ENCODE measurements at regions not wholly inside any gene's neighbourhood (a gene's known extent, or its start where the extent isn't known, plus 50 kb on each side); places are given as distances from the start of the nearest gene placed in this dataset.

- TF ChIP-seq CTCF (IDR thresholded peaks at IDR 0.05; ENCODE audit: extremely low read depth, missing control alignments) = no peak
- no peak for DNase-seq (ENCODE audit: low spot score)
Observed at GRCh38 chr1:80418134-80418533, 1382.6 kb upstream of the ADGRL2 start.

GRCh38 chr1:80417671-80418070, 1383.1 kb upstream of the ADGRL2 start:
- no peak for DNase-seq (ENCODE audit: low spot score)
- TF ChIP-seq CTCF (IDR thresholded peaks at IDR 0.05; ENCODE audit: extremely low read depth, missing control alignments) = no peak

GRCh38 chr1:80413969-80414368, 1386.8 kb upstream of the ADGRL2 start:
- TF ChIP-seq CTCF (IDR thresholded peaks at IDR 0.05; ENCODE audit: extremely low read depth, missing control alignments) = no peak
- no peak for DNase-seq (ENCODE audit: low spot score)

GRCh38 chr1:80410233-80410632, 1390.5 kb upstream of the ADGRL2 start:
- DNase-seq (ENCODE audit: low spot score) = no peak

GRCh38 chr1:80403471-80403893, 1397.0 kb upstream of the ADGRL4 start:
- DNase-seq (ENCODE audit: low spot score) = no peak
- TF ChIP-seq CTCF (IDR thresholded peaks at IDR 0.05; ENCODE audit: extremely low read depth, missing control alignments) = no peak

More at GRCh38 chr1:80410233-80410632, 1390.5 kb upstream of the ADGRL2 start:
- TF ChIP-seq CTCF (IDR thresholded peaks at IDR 0.05; ENCODE audit: extremely low read depth, missing control alignments) = no peak

GRCh38 chr1:80402625-80403024, 1396.1 kb upstream of the ADGRL4 start:
- TF ChIP-seq CTCF (IDR thresholded peaks at IDR 0.05; ENCODE audit: extremely low read depth, missing control alignments) = no peak
- DNase-seq (ENCODE audit: low spot score) = no peak

- DNase-seq (ENCODE audit: low spot score) = no peak
- no peak for TF ChIP-seq CTCF (IDR thresholded peaks at IDR 0.05; ENCODE audit: extremely low read depth, missing control alignments)
Observed at GRCh38 chr1:80401757-80402156, 1395.2 kb upstream of the ADGRL4 start.
